ENCODE measurements at regions not wholly inside any gene's neighbourhood (a gene's known extent, or its start where the extent isn't known, plus 50 kb on each side); places are given as distances from the start of the nearest gene placed in this dataset.

DNA sequence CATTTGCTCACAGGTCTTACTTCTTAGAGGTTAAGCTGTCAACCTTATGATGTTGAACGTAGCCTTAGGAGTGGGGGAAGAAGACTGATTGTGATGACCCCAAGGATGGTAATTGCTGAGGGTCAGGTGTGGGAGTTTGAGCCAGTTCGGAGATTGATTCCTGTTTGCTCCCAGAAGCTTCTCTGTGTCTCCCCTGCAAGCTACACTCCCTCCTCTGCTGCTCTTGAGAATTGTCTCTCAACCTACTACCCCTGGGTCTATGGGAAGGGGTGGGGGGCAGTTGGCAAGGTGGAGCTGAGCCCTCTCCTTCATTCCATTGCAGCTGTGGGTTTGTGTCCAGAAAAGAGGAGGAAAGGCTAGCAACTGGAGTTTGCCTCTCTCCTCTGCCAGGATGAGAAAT is 113.8 kb downstream of the PLEKHG1 start:
- DNase-seq = no peak

- DNase-seq = no peak
Observed at GRCh38 chr6:150713931-150714330, 114.2 kb downstream of the PLEKHG1 start.

DNA sequence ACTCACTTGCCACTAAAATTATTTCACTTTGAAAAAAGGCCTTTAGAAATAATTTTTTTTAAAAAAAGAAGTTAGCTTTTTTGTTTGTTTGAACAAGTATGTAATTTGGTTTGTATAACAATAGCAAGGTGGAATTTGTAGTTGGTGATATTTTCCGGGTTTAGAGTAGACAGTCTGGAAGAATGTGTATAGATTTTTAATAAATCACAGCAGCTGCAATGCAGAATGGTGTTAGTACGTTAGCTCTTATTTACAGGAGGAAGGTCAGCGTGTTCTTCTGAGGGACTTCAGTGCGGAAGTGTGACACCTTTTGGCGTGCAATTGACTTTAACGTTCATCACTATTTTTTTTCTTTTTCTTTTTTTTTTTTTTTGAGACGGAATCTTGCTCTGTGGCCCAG is 115.4 kb downstream of the PLEKHG1 start:
- DNase-seq = no peak

- DNase-seq = no peak
Observed at GRCh38 chr6:150717419-150717818, 117.7 kb downstream of the PLEKHG1 start.

DNA sequence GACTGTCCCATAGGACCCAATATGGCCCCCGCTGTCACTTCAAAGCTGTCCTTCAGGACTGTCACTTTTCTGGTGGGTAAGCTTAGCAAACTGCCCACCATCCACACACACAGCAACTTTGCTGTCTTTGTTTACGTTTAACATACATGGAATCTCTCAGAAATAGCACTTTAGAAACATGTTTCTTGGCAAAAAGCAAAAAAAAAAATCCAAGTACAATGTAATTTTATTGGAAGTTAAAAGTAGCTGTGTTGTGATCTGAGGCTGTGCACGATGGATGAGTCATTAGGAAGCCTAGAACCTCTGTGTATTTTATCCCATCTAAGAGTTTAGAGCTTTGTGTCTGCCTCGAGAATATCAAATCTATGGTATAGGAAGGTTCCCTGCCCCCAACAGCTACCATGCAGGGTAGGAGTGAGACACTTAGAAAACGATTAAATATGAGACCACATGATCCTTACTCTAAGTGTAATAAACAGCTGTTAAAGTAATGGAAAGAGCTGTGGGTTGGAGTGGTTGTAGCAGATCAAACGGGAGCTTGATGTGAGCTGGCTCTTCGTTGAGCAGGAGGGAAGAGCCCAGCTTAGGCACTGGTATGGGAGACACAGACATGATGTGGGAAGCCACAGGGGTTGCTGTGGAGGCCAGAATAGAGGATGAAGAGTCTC is 119.5 kb downstream of the PLEKHG1 start:
- DNase-seq = no peak

GRCh38 chr6:150719831-150720230 is 120.1 kb downstream of the PLEKHG1 start:
- DNase-seq = no peak

DNA sequence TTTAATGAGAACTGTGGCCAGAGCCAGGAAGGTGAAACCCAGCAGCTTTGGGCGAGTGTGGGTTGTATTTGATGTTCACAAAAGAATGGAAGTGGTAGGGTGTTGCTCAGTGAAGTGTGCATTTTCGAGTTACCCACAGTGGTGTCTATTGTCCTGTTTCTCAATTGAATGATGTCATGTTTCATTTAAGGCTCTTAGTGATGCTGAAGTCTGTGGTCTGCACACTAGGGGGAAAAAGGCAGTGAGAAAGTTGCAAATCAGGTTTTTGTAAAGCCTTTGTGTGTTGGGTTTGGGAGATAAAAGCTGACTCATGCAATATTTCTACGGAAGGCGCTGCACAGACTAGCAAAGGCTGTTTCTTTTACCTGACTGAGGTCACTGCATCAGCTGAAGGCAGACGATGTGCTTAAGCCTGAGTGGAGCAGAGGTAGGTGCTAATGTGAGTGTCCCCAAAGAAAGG is 121.1 kb downstream of the PLEKHG1 start:
- peak in 1 of 5 experiments; percentile 35 for DNase-seq

GRCh38 chr6:150721418-150722266 is 122.0 kb downstream of the PLEKHG1 start:
- no peak for DNase-seq

DNA sequence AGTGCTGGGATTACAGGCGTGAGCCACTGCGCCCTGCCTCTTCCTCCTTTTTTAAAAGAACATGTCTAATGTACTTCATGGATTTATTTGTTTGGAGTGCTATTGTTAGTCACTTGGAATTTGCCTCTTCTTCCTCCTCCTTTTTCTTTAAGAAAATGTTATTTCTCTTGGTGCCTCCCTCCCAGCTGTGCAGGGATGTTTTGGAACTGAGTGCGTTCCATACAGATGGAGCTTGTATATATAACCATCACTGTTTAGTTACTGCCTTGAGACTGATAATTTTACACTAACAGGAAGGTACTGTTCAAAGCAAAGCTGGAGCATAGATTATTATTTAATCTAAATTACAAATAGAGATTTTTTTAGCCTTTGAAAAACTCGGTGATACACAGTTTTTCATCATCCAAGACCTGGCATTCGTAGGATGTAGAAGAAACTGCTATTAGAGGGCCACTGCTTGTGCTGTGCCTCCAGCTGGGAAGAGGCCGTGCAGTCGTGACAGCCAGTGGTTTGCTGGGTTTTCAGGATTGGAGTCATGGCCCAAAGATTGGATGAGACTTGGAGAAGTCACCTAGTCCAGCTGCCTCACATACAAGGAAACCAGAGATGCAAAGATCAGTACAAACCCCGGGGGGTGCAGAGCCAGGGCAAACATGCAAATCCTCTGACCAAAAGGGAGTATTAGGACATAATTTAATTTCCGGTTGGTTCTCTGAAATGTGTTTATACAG is 123.1 kb downstream of the PLEKHG1 start:
- no peak for DNase-seq

DNA sequence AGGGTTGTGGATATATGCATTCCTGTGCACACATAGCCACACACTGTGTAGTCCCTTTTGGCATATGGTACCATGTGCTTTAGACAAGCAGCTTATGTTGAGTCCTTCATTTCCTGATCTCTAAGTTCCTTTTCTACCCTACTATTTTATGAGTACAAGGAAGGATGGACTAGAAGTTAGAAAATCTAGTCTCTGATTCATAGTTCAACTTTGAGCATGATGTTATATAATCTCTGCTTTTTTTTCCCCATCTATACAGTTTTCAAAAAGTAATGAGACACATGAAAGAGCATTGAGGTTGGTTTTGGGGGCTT is 123.6 kb downstream of the PLEKHG1 start:
- no peak for DNase-seq

DNA sequence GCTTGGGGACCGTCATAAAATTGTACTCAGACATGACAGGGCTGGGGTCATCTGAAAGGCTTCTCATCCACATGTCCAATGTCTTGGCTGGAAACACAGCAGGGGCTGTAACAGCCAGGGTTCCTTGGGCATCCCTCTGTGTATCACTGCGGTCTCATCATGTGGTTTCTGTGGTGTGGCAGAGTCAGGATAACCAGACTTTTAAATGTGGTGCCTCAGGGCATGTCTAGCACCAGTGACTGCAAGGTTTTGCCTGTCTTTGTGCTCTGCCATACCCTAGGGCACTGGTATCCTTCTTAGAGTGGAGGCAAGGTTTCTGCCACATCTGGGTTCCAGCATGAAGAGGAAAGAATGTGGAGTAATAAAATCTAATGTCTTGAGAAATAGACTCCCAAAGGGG is 124.2 kb downstream of the PLEKHG1 start:
- DNase-seq = no peak

GRCh38 chr6:150725795-150726194 is 126.1 kb downstream of the PLEKHG1 start:
- DNase-seq = no peak

- no peak for DNase-seq
Observed at GRCh38 chr6:150729188-150729748, 129.6 kb downstream of the PLEKHG1 start.

GRCh38 chr6:150730801-150731457 is 131.2 kb downstream of the PLEKHG1 start:
- no peak for DNase-seq

- DNase-seq = no peak
Observed at GRCh38 chr6:150732765-150733539, 132.6 kb upstream of the MTHFD1L start.

DNA sequence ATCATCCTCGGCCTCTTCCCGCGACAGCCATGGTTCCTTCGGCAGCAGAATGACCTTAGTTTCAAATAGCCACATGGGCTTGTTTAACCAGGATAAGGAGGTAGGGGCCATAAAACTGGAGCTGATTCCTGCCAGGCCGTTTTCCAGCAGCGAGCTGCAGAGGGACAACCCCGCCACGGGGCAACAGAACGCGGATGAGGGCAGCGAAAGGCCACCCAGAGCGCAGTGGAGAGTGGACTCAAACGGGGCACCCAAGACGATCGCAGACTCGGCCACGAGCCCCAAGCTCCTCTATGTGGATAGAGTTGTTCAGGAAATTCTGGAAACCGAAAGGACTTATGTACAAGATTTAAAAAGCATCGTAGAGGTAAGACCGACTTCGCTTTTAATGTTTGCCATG is 131.8 kb upstream of the MTHFD1L start:
- DNase-seq = no peak

DNA sequence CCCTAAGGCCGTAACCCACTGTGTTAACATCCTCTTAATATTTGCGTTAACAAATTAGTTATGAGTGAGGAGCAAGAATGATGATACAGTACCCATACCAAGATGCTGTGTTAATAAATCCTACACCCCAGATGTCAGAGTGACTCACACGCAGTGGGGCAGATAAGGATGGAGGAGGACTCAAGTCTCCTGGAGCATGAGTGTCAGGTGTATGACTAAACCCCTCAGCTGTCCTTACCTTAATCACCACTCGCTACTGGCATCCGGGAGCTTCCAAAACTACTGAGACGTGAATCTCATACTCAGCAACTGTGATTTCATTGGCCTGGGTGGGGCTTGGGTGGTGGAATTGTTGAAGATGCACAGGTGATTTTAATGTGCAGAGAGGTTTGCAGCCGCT is 131.3 kb upstream of the MTHFD1L start:
- no peak for DNase-seq

GRCh38 chr6:150735341-150735851 is 130.1 kb upstream of the MTHFD1L start:
- no peak for DNase-seq

- no peak for DNase-seq
Observed at GRCh38 chr6:150738092-150738629, 127.3 kb upstream of the MTHFD1L start.

GRCh38 chr6:150739711-150740349 is 125.7 kb upstream of the MTHFD1L start:
- no peak for DNase-seq

DNA sequence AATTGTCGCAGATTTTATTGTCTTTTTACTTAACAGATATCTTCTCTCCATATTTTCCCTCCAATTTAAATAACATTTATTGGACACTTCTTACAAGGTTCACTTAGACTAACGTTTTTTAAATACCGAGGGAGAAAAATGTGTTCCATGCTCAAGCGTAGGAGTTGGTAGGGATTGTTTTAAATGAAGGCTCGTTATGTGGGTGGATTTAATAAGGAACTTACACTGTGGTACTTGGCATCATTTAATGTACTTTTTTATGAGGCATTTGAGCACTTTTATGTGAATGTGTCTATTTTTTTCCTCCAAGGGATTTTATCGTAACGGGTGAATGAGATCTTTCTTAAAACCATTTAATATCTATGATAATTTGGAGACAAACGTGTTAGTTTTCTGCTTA is 125.0 kb upstream of the MTHFD1L start:
- no peak for DNase-seq
